ENCODE measurements at regions not wholly inside any gene's neighbourhood (a gene's known extent, or its start where the extent isn't known, plus 50 kb on each side); places are given as distances from the start of the nearest gene placed in this dataset.

- Mint-ChIP-seq H3K4me1 (ENCODE audit: low read depth) (no peaks in the 10 kb centered on the region), H3K9me3 (peaks cover 3% of the 10 kb centered on the region), H3K36me3 (ENCODE audit: low read depth) (no peaks in the 10 kb centered on the region), H3K4me3 (no peak overlapping the region), H3K27me3 (ENCODE audit: insufficient read depth) (no peaks in the 10 kb centered on the region), H3K27ac (no peak overlapping the region)
- no peak for DNase-seq (ENCODE audit: low spot score)
- intact Hi-C loops (cut with micrococcal nuclease): no loop called here
Observed at GRCh38 chr20:52484438-52484837, 292.9 kb upstream of the ZFP64 start.

- no peaks in the 10 kb centered on the region for H3K4me1 Mint-ChIP-seq (ENCODE audit: low read depth)
- H3K4me3 Mint-ChIP-seq: no peak overlapping the region
- no peak for DNase-seq (ENCODE audit: low spot score)
- peaks cover 5% of the 10 kb centered on the region for H3K9me3 Mint-ChIP-seq
- H3K27me3 Mint-ChIP-seq (ENCODE audit: insufficient read depth): no peaks in the 10 kb centered on the region
- no peaks in the 10 kb centered on the region for H3K36me3 Mint-ChIP-seq (ENCODE audit: low read depth)
- intact Hi-C loops (cut with micrococcal nuclease): no loop called here
- H3K27ac Mint-ChIP-seq: no peak overlapping the region
Observed at GRCh38 chr20:52483382-52483781, 291.8 kb upstream of the ZFP64 start.

- Mint-ChIP-seq H3K27ac (no peak overlapping the region), H3K36me3 (ENCODE audit: low read depth) (no peaks in the 10 kb centered on the region), H3K4me3 (no peak overlapping the region), H3K9me3 (peaks cover 5% of the 10 kb centered on the region), H3K27me3 (ENCODE audit: insufficient read depth) (no peaks in the 10 kb centered on the region), H3K4me1 (ENCODE audit: low read depth) (no peaks in the 10 kb centered on the region)
- no peak for DNase-seq (ENCODE audit: low spot score)
- intact Hi-C loops (cut with micrococcal nuclease): no loop called here
Observed at GRCh38 chr20:52482044-52482443, 290.5 kb upstream of the ZFP64 start.

GRCh38 chr20:52481443-52481842, 289.9 kb upstream of the ZFP64 start:
- no peak overlapping the region for H3K27ac Mint-ChIP-seq
- intact Hi-C loops (cut with micrococcal nuclease): no loop called here
- no peaks in the 10 kb centered on the region for H3K36me3 Mint-ChIP-seq (ENCODE audit: low read depth)
- no peaks in the 10 kb centered on the region for H3K27me3 Mint-ChIP-seq (ENCODE audit: insufficient read depth)
- H3K4me3 Mint-ChIP-seq: no peak overlapping the region
- H3K4me1 Mint-ChIP-seq (ENCODE audit: low read depth): no peaks in the 10 kb centered on the region
- no peak for DNase-seq (ENCODE audit: low spot score)
- peaks cover 5% of the 10 kb centered on the region for H3K9me3 Mint-ChIP-seq

GRCh38 chr20:52476074-52476750, 284.6 kb upstream of the ZFP64 start:
- no peaks in the 10 kb centered on the region for H3K4me1 Mint-ChIP-seq (ENCODE audit: low read depth)

GRCh38 chr20:52473186-52473585, 281.6 kb upstream of the ZFP64 start:
- intact Hi-C loops (cut with micrococcal nuclease): no loop called here
- DNase-seq (ENCODE audit: low spot score): no peak
- no peak overlapping the region for H3K27ac Mint-ChIP-seq
- H3K4me3 Mint-ChIP-seq: no peak overlapping the region
- H3K36me3 Mint-ChIP-seq (ENCODE audit: low read depth): no peaks in the 10 kb centered on the region
- no peaks in the 10 kb centered on the region for H3K27me3 Mint-ChIP-seq (ENCODE audit: insufficient read depth)
- no peaks in the 10 kb centered on the region for H3K4me1 Mint-ChIP-seq (ENCODE audit: low read depth)
- no peaks in the 10 kb centered on the region for H3K9me3 Mint-ChIP-seq

More at GRCh38 chr20:52476074-52476750, 284.6 kb upstream of the ZFP64 start:
- no peak for DNase-seq (ENCODE audit: low spot score)
- H3K36me3 Mint-ChIP-seq (ENCODE audit: low read depth): no peaks in the 10 kb centered on the region
- no peaks in the 10 kb centered on the region for H3K27me3 Mint-ChIP-seq (ENCODE audit: insufficient read depth)
- H3K4me3 Mint-ChIP-seq: no peak overlapping the region
- H3K27ac Mint-ChIP-seq: no peak overlapping the region
- intact Hi-C loops (cut with micrococcal nuclease): no loop called here
- H3K9me3 Mint-ChIP-seq: peaks cover 5% of the 10 kb centered on the region

- H3K9me3 Mint-ChIP-seq: no peaks in the 10 kb centered on the region
- no peaks in the 10 kb centered on the region for H3K27me3 Mint-ChIP-seq (ENCODE audit: insufficient read depth)
- intact Hi-C loops (cut with micrococcal nuclease): no loop called here
- H3K4me3 Mint-ChIP-seq: no peak overlapping the region
- no peaks in the 10 kb centered on the region for H3K4me1 Mint-ChIP-seq (ENCODE audit: low read depth)
- no peaks in the 10 kb centered on the region for H3K36me3 Mint-ChIP-seq (ENCODE audit: low read depth)
- H3K27ac Mint-ChIP-seq: no peak overlapping the region
- DNase-seq (ENCODE audit: low spot score): no peak
Observed at GRCh38 chr20:52470561-52470960, 279.0 kb upstream of the ZFP64 start.

GRCh38 chr20:52469128-52469527, 277.5 kb upstream of the ZFP64 start:
- Mint-ChIP-seq H3K27me3 (ENCODE audit: insufficient read depth) (no peaks in the 10 kb centered on the region), H3K36me3 (ENCODE audit: low read depth) (no peaks in the 10 kb centered on the region), H3K4me1 (ENCODE audit: low read depth) (no peaks in the 10 kb centered on the region), H3K27ac (no peak overlapping the region), H3K4me3 (no peak overlapping the region), H3K9me3 (no peaks in the 10 kb centered on the region)
- intact Hi-C loops (cut with micrococcal nuclease): no loop called here
- DNase-seq (ENCODE audit: low spot score): no peak

GRCh38 chr20:52465991-52466390, 274.4 kb upstream of the ZFP64 start:
- no peak overlapping the region for H3K4me3 Mint-ChIP-seq
- H3K4me1 Mint-ChIP-seq (ENCODE audit: low read depth): no peaks in the 10 kb centered on the region
- H3K27me3 Mint-ChIP-seq (ENCODE audit: insufficient read depth): peaks cover 2% of the 10 kb centered on the region
- no peak for DNase-seq (ENCODE audit: low spot score)
- intact Hi-C loops (cut with micrococcal nuclease): no loop called here
- H3K27ac Mint-ChIP-seq: no peak overlapping the region
- H3K9me3 Mint-ChIP-seq: no peaks in the 10 kb centered on the region
- no peaks in the 10 kb centered on the region for H3K36me3 Mint-ChIP-seq (ENCODE audit: low read depth)

GRCh38 chr20:52461582-52461981, 270.0 kb upstream of the ZFP64 start:
- H3K9me3 Mint-ChIP-seq: peaks cover 4% of the 10 kb centered on the region
- no peak overlapping the region for H3K4me3 Mint-ChIP-seq
- DNase-seq (ENCODE audit: low spot score): no peak
- no peaks in the 10 kb centered on the region for H3K36me3 Mint-ChIP-seq (ENCODE audit: low read depth)
- no peak overlapping the region for H3K27ac Mint-ChIP-seq
- intact Hi-C loops (cut with micrococcal nuclease): no loop called here
- no peaks in the 10 kb centered on the region for H3K4me1 Mint-ChIP-seq (ENCODE audit: low read depth)
- H3K27me3 Mint-ChIP-seq (ENCODE audit: insufficient read depth): peaks cover 3% of the 10 kb centered on the region

GRCh38 chr20:52459150-52459549, 267.6 kb upstream of the ZFP64 start:
- no peak for DNase-seq (ENCODE audit: low spot score)
- Mint-ChIP-seq H3K9me3 (peaks cover 4% of the 10 kb centered on the region), H3K36me3 (ENCODE audit: low read depth) (no peaks in the 10 kb centered on the region), H3K27me3 (ENCODE audit: insufficient read depth) (peaks cover 3% of the 10 kb centered on the region), H3K4me1 (ENCODE audit: low read depth) (no peaks in the 10 kb centered on the region), H3K27ac (no peak overlapping the region), H3K4me3 (no peak overlapping the region)
- intact Hi-C loops (cut with micrococcal nuclease): no loop called here

- H3K9me3 Mint-ChIP-seq: peaks cover 4% of the 10 kb centered on the region
- H3K4me1 Mint-ChIP-seq (ENCODE audit: low read depth): no peaks in the 10 kb centered on the region
- DNase-seq (ENCODE audit: low spot score): no peak
Observed at GRCh38 chr20:52457826-52458225, 266.2 kb upstream of the ZFP64 start.

GRCh38 chr20:52454660-52455059, 263.1 kb upstream of the ZFP64 start:
- Mint-ChIP-seq H3K4me3 (no peak overlapping the region), H3K36me3 (ENCODE audit: low read depth) (no peaks in the 10 kb centered on the region), H3K27me3 (ENCODE audit: insufficient read depth) (peaks cover 2% of the 10 kb centered on the region), H3K27ac (no peak overlapping the region), H3K4me1 (ENCODE audit: low read depth) (no peaks in the 10 kb centered on the region), H3K9me3 (peaks cover 4% of the 10 kb centered on the region)
- DNase-seq (ENCODE audit: low spot score): no peak
- intact Hi-C loops (cut with micrococcal nuclease): no loop called here

More at GRCh38 chr20:52457826-52458225, 266.2 kb upstream of the ZFP64 start:
- Mint-ChIP-seq H3K4me3 (no peak overlapping the region), H3K36me3 (ENCODE audit: low read depth) (no peaks in the 10 kb centered on the region), H3K27me3 (ENCODE audit: insufficient read depth) (peaks cover 2% of the 10 kb centered on the region), H3K27ac (no peak overlapping the region)
- intact Hi-C loops (cut with micrococcal nuclease): no loop called here

Measured in activated T-helper 1 cell treated with anti-CD3 and anti-CD28 coated beads, Interleukin-12 subunit alpha, Interleukin-12 subunit beta, Interleukin-2, Interleukin-4 antibody, amounts not matched to agents 30 ng/mL and 10 ng/mL and 1 ng/mL, durations not matched to agents 14 hours and 24 hours and 36 hours (primary cell).